ENCODE measurements at regions not wholly inside any gene's neighbourhood (a gene's known extent, or its start where the extent isn't known, plus 50 kb on each side); places are given as distances from the start of the nearest gene placed in this dataset.
"Not testable (repeated sequence)": the region's sequence is repeated elsewhere in the genome, so short reads cannot be mapped to it uniquely, and the experiment has no call there.

DNA sequence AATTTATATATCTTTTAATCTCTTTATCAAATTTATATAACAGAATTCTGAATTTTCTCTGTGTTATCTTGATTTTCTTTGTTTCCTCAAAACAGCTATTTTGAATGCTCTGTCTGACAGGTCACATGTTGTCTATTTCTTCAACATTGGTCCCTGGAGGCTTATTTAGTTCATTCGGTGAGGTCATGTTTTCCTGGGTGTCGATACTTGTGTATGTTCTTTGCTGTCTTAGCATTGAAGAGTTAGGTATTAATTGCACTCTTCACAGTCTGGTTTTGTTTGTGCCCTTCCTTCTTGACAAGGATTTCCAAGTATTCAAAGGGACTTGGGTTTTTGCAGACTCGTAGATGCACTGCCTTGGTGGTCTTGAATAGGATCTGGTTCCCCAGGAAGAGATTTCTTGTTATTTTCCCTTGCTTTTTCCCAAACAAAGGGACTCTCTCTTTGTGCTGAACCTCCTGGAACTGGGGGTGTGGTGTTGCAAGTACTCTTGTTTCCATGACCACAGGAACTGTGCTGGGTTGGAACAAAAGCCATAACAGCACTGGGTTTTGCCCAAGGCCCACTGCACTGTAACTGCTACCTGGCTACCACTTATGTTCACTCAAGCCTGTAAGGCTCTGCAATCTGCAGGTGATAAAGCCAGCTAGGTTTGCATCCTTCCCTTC, 1483.0 kb downstream of the CDH8 start:
- DNase-seq (ENCODE audit: low read depth): no peak

DNA sequence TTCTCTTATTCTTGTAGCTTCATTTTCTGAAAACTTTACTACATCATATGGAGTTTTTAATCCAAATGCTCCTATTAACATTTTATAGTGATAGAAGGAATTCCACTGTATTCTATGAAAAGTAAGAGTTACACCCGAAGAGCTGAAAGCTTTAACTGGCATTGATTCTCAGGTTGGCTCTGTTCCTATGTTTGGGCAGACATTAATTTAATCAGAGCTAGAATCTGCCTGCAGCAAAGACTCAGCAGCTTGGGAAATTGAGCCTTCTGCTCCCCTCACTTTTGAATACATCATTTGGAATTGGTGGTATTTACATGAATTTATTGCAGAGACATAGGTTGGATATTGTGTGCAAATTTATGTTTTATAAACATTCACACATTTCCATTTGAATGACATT, 1494.7 kb downstream of the CDH8 start:
- DNase-seq (ENCODE audit: low read depth): no peak

DNA sequence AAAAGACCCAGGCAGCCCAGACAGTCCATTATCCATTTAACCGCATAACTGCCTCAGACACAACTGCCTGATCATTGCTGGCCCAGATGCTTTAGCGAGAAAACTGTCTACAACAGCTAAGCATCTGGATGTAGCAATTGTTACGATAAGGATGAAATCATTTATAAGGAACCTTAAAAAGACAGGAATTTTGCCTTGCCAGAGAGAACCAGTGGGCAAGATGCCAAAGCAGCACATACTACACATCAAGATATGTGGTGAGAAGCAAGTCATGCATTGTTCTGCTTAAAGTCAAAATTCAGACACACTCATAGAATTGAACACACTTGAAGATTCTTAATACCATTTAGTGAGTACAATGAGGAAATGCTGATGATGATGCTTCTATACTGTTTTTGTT, 1525.3 kb downstream of the CDH8 start:
- peak; percentile 3 for DNase-seq (ENCODE audit: low read depth)

DNA sequence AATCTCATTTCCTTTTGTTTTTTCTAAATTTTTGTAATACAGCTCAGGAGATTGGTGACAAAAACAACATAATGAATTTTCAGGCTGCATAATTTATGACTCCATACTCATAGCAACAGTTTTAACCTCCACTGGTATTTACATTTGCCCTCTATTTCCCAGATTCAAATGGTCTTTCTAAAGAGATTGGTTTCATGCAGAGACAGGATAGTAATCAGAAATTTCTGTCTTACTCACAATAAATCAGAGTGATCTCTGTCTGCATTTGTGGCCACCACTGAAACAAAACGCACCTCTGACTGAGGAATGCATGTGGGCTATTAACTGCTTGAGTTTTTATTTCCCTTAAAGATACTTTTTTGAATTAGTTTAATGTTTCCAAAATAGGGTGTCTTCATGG, 1526.0 kb downstream of the CDH8 start:
- DNase-seq (ENCODE audit: low read depth): no peak

DNA sequence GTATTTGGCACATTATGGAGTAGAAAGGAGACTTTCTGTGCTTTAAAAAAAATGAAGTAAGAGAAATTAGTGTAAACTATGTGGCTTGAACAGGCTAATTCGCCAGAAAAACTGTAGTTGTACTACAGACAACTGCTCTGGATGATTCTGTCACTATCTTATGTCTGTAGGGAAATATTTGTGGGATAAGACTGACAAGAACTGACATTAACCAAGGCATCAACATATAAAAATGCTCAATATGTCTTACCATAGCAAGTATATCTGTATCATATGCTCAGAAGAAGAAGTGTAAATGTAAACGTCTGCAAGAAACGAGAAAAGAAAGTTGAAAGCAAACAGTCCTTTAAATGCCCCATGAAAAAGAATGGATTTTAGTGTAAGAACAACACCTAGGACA, 1545.0 kb downstream of the CDH8 start:
- no peak for DNase-seq (ENCODE audit: low read depth)

DNA sequence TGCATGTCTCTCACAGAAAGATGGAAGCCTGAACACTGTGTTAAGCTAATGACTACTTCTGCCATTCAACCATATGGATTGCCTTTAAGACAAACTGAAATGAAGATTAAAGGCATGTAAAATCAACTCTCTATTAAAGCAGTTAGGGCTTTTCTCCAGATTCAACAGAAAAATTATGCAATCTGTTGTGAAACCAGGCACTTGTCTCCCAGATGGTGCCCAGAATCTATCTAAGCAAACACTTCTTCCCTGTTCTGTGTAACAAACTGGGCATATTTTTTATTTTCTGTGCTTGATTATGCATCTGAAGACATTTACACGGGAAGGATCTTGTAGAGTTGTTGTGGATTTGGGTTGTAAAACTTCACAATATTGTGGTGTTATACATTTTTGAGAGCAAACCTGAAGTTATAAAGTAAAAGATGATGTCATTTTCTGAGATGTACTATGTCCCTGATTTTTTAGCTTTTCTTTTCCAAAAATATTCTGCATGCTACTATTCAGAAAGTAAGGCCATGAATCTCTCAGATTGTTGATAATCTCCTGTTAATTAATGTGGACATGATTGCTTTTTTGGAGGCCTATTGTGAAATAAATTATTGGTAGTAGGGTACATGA, 1550.3 kb downstream of the CDH8 start:
- DNase-seq (ENCODE audit: low read depth): no peak

DNA sequence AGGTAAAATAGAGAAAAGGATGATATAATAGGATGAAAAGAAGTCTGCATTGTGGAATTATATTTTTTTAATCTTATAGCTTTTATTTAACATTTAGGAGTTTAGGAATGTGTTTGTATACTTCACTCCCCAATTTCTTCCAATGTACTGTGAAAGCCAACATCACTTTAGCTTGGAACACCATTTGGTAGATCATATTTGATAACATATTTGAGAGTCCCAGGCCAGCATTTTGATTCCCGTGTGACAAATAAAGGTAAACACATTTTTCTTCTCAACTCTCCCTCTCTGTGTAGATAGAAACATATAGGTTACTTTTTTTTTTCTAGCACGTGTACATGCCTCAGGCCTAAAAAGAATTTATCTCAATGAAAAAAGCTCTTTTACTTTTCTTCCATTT, 1551.3 kb downstream of the CDH8 start:
- DNase-seq (ENCODE audit: low read depth): no peak

DNA sequence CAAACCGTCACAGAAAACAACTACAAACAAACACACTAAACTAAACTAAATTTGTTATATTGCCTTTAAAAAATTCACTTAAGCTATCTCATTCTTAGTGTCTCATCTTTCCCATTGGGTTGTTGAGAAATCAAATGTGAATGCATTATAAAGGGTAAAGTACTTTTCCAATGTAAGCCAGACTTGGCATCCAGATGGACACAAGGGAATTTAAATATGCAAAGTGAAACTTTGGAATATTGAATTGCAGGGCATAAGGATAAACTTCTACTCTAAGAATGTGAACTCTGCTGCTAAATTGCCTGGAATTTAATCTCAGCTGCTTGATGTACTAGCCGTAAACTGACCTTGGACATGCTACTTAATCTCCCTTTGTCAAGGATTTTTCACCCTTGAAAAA, 1554.6 kb downstream of the CDH8 start:
- no peak for DNase-seq (ENCODE audit: low read depth)

DNA sequence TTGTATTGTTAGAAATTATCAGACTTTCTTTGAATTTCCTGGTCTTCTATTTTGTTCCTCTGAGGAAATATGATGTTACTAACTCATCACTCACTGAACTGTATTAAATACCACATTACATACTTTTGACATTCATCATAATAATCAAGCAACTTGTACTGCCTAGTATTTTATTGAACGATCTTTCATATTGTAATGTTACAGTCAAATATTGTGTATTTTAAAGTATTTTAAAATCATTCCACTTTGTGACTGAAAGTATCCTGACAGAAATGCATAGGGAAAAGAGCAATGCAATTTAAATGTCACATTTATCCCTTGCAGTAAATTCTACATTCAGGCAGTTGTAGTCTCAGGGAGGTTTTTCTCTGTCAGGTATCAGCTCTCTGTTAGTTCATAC, 1557.4 kb downstream of the CDH8 start:
- DNase-seq (ENCODE audit: low read depth): no peak

DNA sequence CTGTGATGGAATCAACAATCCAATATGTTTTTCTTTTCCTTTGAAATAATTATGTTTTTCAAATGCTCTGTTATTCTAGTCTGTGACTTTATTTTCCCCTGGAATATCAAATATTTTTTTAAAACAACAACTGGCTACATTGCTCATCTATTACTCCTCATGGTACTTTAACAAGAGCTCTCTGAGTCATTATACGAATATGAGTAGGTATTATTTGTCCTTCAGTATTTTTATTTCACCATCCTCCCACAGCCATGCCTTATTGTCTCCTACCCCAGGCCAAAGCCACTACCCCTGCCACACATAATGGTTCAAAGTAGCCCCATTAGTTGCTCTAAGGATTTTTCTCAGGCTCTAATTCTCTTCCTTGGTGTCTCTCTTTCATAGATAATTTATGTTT, 1572.3 kb downstream of the CDH8 start:
- DNase-seq (ENCODE audit: low read depth): no peak

DNA sequence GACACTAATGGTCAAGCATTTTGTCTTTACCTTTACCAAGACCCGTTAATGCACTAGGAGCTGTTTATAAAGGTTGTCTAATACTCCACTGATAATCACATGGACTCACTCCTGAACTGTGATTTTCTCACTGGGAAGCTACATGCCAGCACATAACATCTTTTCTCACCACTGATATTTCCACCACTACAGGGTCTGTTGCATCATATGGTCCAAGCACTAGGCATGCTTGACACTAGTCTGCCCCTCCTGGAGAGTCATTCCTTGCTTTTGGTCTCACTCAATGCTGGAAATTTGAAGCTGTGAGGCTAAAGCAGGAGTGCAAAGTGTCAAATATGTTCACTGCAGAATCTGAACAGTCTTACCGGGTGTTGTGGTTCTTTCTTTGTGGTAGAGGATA, 1576.8 kb downstream of the CDH8 start:
- DNase-seq (ENCODE audit: low read depth): no peak

DNA sequence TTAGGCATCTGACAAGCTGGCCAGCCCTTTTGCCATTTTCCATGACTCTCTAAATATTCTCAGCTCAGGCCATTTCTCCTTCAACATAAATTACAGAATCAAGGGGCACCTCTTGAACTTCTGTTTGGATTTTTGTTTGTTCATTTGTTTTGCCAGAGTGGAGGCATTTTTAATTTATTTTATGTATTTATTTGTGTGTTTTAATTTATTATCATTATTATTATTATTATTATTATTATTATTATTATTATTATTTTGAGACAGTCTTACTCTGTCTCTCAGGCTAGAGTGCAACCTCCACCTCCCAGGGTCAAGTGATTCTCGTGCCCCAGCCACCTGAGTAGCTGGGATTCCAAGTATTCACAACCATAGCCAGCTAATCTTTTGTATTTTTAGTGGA, 1578.0 kb downstream of the CDH8 start:
- DNase-seq (ENCODE audit: low read depth): no peak

DNA sequence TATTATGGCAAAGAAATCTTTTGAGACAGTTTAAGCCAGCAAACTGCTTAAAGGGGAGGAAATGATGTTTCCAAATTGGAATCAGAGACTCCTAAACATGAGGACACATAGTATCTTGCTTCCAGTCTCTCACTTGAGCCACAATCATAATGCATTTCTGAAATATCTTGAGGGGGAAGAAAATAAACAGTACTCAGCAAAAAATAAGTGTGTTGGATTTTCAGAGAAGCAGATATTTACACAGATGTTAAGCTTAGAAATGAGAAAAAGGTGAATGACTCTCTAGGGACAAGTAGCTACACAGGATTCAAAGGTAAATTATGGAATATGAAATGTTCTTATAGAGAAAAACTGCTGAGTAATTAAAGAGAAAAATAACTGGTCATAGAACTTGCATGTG, 1583.6 kb downstream of the CDH8 start:
- DNase-seq (ENCODE audit: low read depth): no peak

DNA sequence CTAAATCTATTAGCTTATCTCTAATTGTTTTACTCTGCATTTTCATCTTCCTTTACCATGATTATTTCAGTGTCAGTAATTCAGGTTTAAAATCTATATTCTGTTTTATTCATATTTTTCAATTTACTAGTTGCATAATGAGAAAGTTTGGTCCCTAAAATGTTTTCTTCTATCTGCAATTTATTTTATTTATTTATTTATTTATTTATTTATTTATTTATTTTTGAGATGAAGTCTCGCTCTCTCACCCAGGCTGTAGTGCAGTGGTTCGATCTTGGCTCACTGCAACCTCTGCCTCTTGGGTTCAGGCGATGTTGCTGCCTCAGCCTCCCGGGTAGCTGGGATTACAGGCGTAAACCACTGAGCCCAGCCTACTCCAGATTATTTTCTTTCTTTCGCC, 1597.3 kb downstream of the CDH8 start:
- no peak for DNase-seq (ENCODE audit: low read depth)

DNA sequence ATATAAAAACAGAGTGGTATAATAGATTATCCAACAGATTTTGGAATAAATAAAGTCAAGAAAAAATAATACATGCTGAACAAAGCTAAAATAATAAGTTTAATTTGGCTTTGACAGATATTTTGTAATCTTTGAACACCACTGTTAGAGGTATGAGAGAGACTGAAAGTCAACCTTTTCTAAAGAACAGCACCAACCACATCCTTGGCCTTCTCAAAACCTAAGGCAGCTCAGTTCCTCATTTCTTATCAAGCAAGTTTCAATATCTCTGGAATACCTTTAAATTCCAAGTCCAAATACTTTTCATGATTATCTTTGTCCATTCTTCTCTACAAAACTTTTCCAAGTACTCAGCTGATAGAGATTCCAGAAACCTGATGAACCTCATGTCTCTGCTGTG, 1603.8 kb downstream of the CDH8 start:
- no peak for DNase-seq (ENCODE audit: low read depth)

DNA sequence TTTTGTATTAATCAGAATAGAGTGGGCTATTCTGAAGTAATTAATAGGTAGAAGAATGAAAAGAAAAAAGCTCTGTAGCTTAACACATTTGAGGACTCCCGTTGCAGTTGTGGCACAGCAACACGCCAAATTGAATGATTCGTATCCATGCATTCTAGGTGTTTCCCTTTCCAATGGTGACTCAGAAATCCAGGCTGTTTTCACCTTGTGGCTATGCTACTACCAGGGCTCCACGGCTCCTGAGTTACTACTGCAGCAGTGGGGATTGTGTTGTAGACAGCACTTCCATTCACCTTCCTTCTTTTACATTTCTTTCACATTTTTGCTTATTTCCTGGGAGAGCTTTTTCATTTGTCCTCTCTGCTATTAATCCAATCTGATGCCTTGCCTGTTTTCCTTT, 1616.4 kb downstream of the CDH8 start:
- no peak for DNase-seq (ENCODE audit: low read depth)

DNA sequence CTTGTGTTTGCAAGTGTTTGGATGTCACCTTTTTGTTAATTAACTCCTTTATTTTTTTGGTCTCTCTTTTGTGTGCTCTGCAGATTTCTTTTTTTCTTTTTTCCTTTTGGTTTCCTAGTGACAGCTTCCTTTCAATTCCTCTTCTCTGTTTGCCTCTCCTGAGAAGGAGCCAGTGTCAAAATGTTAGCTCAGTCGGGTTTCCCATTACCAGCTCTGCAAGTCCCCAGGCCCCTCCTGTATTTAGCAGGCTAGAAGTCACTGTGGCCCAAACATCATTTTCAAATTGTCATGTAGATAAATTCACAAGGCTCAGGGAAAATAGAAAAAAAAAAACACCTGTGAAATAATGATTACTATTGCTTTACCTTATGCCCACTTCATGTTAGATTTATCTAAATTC, 1621.6 kb downstream of the CDH8 start:
- no peak for DNase-seq (ENCODE audit: low read depth)

DNA sequence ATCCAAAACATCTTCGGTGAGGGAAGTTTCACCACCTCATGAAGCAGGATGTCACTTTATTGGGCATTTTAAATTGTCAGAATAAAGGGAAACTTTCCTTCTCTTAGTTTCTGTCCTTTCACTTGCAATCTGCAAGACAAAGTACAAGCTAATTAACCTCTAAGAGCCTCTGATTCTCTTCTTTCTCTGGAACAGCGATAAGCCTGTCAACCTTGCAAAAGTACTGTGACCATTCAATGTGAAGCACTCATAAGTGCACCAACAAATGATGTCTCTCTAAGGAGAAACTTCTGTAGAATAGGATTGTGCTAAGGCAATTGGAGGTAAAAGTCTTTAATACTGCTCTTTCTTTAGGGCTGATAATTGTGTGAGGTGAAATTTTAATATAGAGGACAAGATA, 1622.3 kb downstream of the CDH8 start:
- DNase-seq (ENCODE audit: low read depth): no peak

DNA sequence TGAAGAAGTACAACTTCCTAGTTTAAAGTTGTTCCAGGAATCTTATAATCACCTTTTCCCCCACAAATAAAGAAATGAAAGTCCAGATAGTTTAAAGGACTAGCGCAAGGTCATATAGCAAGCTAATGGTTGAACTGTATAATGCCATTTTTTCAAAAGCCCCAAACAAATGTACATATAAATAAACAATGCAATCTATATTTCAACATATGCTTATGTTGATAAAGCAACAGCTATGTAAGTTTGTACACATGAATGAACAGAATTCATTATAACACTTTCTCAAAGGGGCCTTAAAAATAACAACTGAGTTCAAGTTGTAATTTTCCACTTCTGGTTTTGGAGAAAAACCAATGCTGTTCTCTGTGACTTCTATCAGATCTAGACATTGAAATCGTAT, 1628.6 kb downstream of the CDH8 start:
- no peak for DNase-seq (ENCODE audit: low read depth)

DNA sequence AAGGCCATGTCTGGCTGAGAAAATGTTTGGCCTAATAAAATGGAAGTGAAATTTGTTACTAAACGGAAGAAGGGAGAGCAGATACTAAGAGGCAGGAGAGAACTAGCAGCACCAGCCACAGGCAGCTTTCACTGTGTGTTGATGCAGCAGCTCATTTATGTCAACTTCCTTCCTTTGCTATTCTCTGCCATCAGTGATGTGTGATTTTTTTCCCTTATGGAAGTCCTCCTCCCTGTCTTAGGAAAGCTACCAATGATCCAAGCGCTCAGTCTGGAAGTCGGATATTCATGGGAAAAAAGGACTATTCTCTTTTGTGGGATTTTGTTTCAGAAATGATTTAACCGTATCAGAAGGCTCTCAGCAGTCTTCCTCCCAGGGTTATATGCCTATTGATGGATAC, 1629.2 kb downstream of the CDH8 start:
- no peak for DNase-seq (ENCODE audit: low read depth)

DNA sequence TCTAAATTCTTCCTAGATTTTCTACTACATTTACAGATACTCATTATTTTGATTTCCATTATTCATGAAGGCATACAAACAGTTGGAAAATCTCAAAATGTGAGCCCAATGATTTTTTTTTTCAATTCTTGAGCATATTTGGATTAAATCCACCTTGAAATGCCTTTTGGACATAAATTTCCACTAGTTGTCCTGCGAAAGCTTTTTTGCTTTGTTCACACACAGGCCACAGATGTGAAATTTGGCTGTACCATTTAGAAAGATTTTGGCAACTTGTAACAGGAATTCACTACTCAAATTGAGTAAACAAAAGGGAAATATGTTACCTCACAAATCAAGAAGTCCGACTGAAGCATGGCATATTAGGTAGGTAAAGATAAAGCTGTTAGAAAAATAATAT, 1631.0 kb downstream of the CDH8 start:
- no peak for DNase-seq (ENCODE audit: low read depth)

DNA sequence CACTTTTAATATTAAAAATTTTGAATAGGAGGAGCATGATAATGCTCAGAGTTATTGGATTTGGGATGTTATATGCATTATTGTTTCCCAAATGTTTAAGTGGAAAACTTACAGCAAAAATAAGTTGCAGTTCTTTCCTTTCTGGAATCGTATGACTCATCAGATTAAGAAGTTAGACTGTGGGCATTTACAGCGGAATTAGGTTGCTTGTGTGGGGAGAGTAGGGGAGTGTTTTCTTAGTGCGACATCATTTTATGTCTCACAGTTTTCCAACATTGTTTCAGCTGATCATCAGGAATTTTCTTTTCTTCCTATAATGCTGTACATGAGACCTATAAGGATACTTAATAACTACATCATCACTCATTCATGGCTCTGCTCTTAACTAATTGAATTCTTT, 1631.8 kb downstream of the CDH8 start:
- peak; percentile 5 for DNase-seq (ENCODE audit: low read depth)

DNA sequence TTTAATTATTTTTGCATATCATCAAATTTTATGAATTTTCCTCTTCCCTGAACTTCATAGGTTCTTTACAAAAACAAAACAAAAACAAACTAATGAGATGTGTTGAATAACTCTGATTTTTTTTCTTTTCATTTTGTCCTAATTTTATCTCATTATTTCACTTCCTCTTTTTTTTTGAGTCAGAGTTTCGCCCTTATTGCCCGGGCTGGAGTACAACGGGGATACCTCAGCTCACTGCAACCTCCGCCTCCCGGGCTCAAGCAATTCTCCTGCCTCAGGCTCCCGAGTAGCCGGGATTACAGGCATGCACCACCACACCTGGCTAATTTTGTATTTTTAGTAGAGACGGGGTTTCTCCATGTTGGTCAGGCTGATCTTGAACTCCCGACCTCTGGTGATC, 1633.3 kb downstream of the CDH8 start:
- DNase-seq (ENCODE audit: low read depth): not testable (repeated sequence)

DNA sequence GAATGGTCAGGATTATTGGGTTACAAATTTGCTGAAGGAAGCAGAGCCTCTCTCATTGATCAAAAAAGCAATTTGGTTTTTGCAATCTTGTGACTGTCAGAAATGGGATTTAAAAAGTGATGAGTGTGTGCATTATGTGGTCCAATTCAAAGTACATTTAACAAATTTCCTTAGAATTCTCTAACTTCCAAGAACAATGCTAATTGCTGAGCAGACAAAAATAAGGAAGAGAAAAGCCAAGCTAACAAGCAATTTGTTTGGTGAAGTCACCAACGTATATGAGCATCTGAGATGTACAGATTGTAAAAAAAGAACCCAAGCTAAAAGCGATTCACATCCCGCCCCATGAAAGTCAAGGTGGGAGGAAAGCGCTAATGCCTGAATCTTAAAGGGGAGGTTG, 1643.9 kb downstream of the CDH8 start:
- DNase-seq (ENCODE audit: low read depth): no peak
